ENCODE measurements at regions not wholly inside any gene's neighbourhood (a gene's known extent, or its start where the extent isn't known, plus 50 kb on each side); places are given as distances from the start of the nearest gene placed in this dataset.

GRCh38 chr7:41403291-41403690 is 299.6 kb downstream of the INHBA start:
- no peak for TF ChIP-seq CTCF (IDR thresholded peaks at IDR 0.05)
- TF ChIP-seq POLR2A (IDR thresholded peaks at IDR 0.05): no peak
- TF ChIP-seq POLR2AphosphoS5 (IDR thresholded peaks at IDR 0.05): no peak

Measured in suprapubic skin (tissue), 4 donors.